Right lobe of liver (tissue), 6 donors: ENCODE measurements at regions not wholly inside any gene's neighbourhood (a gene's known extent, or its start where the extent isn't known, plus 50 kb on each side); places are given as distances from the start of the nearest gene placed in this dataset.
"Not testable (repeated sequence)": the region's sequence is repeated elsewhere in the genome, so short reads cannot be mapped to it uniquely, and the experiment has no call there.

Experiments
- ATAC-seq, 4 donors: fragments of 200-7000 bp; cut with Tn5 transposase; one replicate each; pipeline ENCODE4 v1.9.1; 2020; ENCODE audit warnings: mild to moderate bottlenecking in 4 of 4, moderate library complexity in 4 of 4
- DNase-seq, 3 donors: peaks; one replicate each; pipeline ENCODE4 v3.0.0-alpha.2; 2020
- H3K27ac ChIP-seq, 3 donors: fragments of 200-600 bp; one replicate each; pipeline ENCODE4 v1.8.0; 2022
- H3K27me3 ChIP-seq, 2 donors: fragments of 200-600 bp; one replicate each; pipeline ENCODE4 v1.8.0; 2022
- H3K36me3 ChIP-seq, 4 donors: fragments of 200-600 bp; sonication (generic) in 1 of 4; one replicate each; pipeline versions ENCODE4 v1.5.1 to v1.8.0; 2017 to 2022; ENCODE audit warnings: control low read depth in 1 of 4
- H3K4me1 ChIP-seq, 4 donors: fragments of 200-600 bp; sonication (generic) in 1 of 4; one replicate each; pipeline versions ENCODE4 v1.5.1 to v1.8.0; 2017 to 2022; ENCODE audit warnings: control low read depth in 1 of 4
- H3K4me3 ChIP-seq, 3 donors: fragments of 200-600 bp; one replicate each; pipeline ENCODE4 v1.8.0; 2022
- H3K9me3 ChIP-seq, 4 donors: fragments of 200-600 bp; sonication (generic) in 1 of 4; one replicate each; pipeline versions ENCODE4 v1.5.1 to v1.8.0; 2017 to 2022; ENCODE audit warnings: control low read depth in 1 of 4
- POLR2A ChIP-seq: fragments of 450-650 bp; IDR thresholded peaks from one replicate; pipeline ENCODE4 v1.6.1; 2017; ENCODE audit warnings: antibody characterized with exemption, mild to moderate bottlenecking
- WGBS: methylation state at CpG from one replicate; pipeline ENCODE4 v1.1.6; 2018; ENCODE audit warnings: low coverage, low lambda C conversion rate; ENCODE audit not compliant: insufficient coverage; ENCODE audit errors: missing lambda C conversion rate; 5-methylcytosine and 5-hydroxymethylcytosine counted together
- intact Hi-C, 2 donors: fragments of 100-400 bp; cut with DNase I; formaldehyde crosslinking; loops; one replicate each; pipeline versions ENCODE4 v1.11.2 to v1.14.1; 2022
- TF ChIP-seq, protein P1 (sequence below), 4 donors: fragments of 200-600 bp in 3 of 4; fragments of 450-650 bp in 1 of 4; IDR thresholded peaks; one replicate each; pipeline versions ENCODE4 v1.5.1 to v1.8.0; 2016 to 2022; ENCODE audit warnings: antibody characterized with exemption in 4 of 4, mild to moderate bottlenecking in 2 of 4
- donor health status: DM: no; HTN: yes; CAD: no.
- donor health status: DM: no; HTN: no; CAD: no.
- donor health status: DM: no; HTN: no; CAD: no.
- donor health status: DM: no; HTN: yes; CAD: no.
- donor health status: DM: no; HTN: yes; CAD: no.

DNA sequence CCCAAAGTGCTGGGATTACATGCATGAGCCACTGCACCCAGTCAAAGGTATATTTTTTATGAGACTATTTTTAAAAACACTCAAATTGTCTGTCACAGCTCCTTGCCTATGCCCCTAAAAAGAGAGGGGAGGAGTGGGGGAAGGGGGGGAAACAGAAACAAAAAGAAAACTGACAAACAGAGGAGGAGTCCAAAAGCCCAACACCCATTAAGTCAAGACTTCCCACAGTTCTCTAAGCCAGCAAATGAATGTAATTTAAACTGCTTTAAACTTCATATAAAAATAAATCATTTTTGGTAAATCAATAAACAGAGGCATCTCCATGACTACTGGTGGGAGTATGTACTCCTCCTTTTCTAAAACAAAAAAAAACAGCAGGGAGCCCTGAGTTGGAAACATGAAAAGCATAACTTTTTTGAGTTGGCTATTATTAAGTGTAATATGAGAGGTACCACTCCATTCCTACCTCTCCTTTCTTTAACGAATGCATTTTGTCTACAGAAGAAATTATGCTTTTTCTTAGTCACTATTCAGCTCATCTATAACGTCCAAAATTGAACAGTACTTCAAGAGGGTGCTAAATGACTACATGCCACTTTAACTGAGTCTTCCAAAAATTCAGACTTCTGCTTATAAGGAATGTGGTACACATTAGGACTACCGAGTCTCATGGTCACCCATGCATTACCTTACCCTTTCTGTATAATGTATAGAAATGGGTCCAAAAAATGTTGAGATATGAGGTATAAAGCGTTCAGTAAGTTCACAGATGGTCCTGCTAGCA is 119.0 kb upstream of the PRSS16 start:
- no peak for TF ChIP-seq POLR2A
- TF ChIP-seq, protein P1, sequence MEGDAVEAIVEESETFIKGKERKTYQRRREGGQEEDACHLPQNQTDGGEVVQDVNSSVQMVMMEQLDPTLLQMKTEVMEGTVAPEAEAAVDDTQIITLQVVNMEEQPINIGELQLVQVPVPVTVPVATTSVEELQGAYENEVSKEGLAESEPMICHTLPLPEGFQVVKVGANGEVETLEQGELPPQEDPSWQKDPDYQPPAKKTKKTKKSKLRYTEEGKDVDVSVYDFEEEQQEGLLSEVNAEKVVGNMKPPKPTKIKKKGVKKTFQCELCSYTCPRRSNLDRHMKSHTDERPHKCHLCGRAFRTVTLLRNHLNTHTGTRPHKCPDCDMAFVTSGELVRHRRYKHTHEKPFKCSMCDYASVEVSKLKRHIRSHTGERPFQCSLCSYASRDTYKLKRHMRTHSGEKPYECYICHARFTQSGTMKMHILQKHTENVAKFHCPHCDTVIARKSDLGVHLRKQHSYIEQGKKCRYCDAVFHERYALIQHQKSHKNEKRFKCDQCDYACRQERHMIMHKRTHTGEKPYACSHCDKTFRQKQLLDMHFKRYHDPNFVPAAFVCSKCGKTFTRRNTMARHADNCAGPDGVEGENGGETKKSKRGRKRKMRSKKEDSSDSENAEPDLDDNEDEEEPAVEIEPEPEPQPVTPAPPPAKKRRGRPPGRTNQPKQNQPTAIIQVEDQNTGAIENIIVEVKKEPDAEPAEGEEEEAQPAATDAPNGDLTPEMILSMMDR (IDR thresholded peaks at IDR 0.05) = no peak

DNA sequence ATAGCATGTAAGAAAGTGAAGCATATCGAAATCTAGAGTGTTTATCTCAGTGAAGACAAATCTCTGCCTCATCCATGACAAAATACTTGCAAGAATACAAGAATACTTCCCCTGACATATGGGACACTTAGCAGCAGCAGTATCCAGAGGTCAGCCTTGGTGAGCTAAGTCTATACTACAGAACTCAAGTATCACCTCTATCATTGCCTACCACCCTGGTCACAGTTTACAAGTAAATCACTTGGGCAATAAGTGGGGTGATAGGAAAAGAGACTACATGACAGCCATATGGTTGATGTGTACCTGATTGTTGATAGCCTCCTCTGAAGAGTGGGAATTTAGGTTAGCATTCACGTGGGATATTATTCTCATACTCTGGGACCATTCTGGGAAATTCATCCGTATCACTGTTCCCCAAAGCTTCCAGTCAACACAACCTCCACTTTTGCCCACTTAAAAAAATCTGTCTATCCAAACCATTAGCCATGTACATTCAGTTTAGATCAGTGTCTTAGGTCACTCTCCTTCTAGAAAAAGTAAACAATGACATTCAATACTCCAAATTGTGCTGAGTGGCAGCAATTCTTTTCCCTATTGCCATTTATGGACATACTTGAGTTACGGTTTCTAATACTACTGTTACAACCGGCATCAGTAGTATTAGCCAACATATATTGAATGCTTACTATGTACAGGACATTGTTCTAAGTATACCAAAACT is 118.2 kb upstream of the PRSS16 start:
- Histone ChIP-seq H3K4me1 (peaks cover 0 to 9% (median 0%) of the 10 kb centered on the region in 4 donors), H3K9me3 (no peaks in the 10 kb centered on the region), H3K27ac (no peak overlapping the region), H3K36me3 (no peaks in the 10 kb centered on the region), H3K4me3 (no peak overlapping the region), H3K27me3 (peaks cover 0 to 11% of the 10 kb centered on the region in 2 donors)
- DNase-seq (no peak), ATAC-seq (no peak)
- intact Hi-C loops = no loop called here
- WGBS = 90% methylated on average over 5 of the region's 5 CpGs
- TF ChIP-seq POLR2A = no peak
- TF ChIP-seq, protein P1 (IDR thresholded peaks at IDR 0.05) = no peak

More for the DNA sequence above, 119.0 kb upstream of the PRSS16 start:
- Histone ChIP-seq H3K4me1 (peaks cover 0 to 1% (median 0%) of the 10 kb centered on the region in 4 donors), H3K9me3 (no peaks in the 10 kb centered on the region), H3K36me3 (no peaks in the 10 kb centered on the region), H3K27ac (no peak overlapping the region), H3K4me3 (no peak overlapping the region), H3K27me3 (peaks cover 0 to 11% of the 10 kb centered on the region in 2 donors)
- no peak for DNase-seq
- WGBS = 88% methylated on average over 4 of the region's 4 CpGs
- intact Hi-C loops = no loop called here
- no peak for ATAC-seq

DNA sequence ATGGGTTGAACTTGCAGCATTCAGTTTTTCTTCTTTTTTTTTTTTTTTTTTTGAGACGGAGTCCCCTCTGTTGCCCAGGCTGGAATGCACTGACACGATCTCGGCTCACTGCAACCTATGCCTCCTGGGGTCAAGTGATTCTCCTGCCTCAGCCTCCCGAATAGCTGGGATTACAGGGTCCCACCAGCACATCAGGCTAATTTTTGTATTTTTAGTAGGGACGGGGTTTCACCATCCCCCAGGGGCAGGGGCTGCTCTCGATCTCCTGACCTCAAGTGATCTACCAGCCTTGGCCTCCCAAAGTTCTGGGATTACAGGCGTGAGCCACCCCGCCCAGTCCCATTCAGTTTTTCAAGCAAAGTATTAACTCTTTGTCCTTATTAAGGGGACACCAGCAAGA is 117.6 kb upstream of the PRSS16 start:
- Histone ChIP-seq H3K9me3 (no peaks in the 10 kb centered on the region), H3K4me1 (peaks cover 0 to 9% (median 0%) of the 10 kb centered on the region in 4 donors), H3K36me3 (no peaks in the 10 kb centered on the region), H3K27me3 (peaks cover 0 to 11% of the 10 kb centered on the region in 2 donors), H3K27ac (no peak overlapping the region), H3K4me3 (no peak overlapping the region)
- intact Hi-C loops = no loop called here
- ATAC-seq = no peak
- no peak for DNase-seq
- WGBS = 94% methylated on average over 5 of the region's 8 CpGs
- TF ChIP-seq, protein P1 (IDR thresholded peaks at IDR 0.05) = no peak
- TF ChIP-seq POLR2A = no peak

DNA sequence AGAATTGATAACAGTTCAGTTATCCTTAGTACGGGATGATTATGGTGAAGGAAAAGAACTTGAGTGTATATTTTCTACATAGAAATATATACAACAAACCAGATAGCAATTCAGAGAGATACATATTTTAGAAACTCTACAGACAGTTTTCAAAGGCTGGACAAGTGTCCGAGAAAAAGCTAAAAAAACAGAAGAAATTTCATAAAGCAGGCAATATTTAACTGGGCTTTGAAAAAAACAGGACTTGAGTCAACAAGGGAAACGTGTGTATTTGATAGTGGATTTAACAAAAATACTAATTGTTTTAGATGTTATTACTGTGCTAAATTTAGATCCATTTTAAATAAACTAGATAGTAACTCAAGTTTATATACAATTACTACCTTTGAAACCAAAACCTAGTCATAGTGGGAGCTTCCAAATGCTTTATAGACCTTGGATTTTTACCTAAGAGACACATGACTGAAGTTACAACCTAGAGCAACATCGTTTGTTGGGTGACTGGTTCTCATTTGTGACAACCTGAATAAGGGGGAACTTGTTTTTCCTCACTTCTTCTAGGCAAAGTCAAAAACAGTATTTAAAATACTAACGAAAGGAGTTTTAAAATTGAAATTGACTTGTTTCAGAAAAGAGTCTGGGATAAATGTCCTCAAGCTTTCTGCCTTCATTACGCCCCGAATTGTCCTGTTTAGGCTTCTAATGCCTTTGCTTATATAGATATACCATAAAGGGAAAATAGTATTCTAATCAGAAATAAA is 116.7 kb upstream of the PRSS16 start:
- H3K9me3 ChIP-seq = no peaks in the 10 kb centered on the region
- intact Hi-C loops = no loop called here
- peaks cover 0 to 11% of the 10 kb centered on the region in 2 donors for H3K27me3 ChIP-seq
- H3K27ac ChIP-seq = peak overlapping the region in 2 of 3 donors; percentile 34 to 39
- DNase-seq = no peak
- no peaks in the 10 kb centered on the region for H3K36me3 ChIP-seq
- peaks cover 0 to 9% (median 0%) of the 10 kb centered on the region in 4 donors for H3K4me1 ChIP-seq
- no peak for TF ChIP-seq POLR2A
- TF ChIP-seq, protein P1 (IDR thresholded peaks at IDR 0.05) = no peak
- no peak for ATAC-seq
- peak overlapping the region; percentile 34 to 57 (median 39) for H3K4me3 ChIP-seq
- WGBS = 34% methylated on average over 7 of the region's 7 CpGs

DNA sequence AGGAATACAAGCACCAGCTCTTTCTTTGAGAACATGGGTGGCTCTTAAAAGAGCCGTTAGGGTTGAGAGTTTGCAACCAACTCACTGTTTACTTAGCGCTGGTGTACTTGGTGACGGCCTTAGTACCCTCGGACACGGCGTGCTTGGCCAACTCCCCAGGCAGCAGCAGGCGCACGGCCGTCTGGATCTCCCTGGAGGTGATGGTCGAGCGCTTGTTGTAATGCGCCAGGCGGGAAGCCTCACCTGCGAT is 115.3 kb upstream of the PRSS16 start:
- Histone ChIP-seq H3K4me3 (peak overlapping the region; percentile 31 to 57 (median 39)), H3K27ac (peak overlapping the region; percentile 39 to 67 (median 50)), H3K27me3 (peaks cover 0 to 11% of the 10 kb centered on the region in 2 donors)
- WGBS = 9% methylated on average over 6 of the region's 14 CpGs
- H3K36me3 ChIP-seq, intact Hi-C loops, DNase-seq, H3K4me1 ChIP-seq, H3K9me3 ChIP-seq: not testable (repeated sequence)
- ATAC-seq = peak in 2 of 4 donors; percentile 4 to 10
